ENCODE measurements at regions not wholly inside any gene's neighbourhood (a gene's known extent, or its start where the extent isn't known, plus 50 kb on each side); places are given as distances from the start of the nearest gene placed in this dataset.

GRCh38 chr13:40238761-40239160, 427.7 kb downstream of the FOXO1 start:
- Histone ChIP-seq H4K20me1 (ENCODE audit: control insufficient read depth, extremely low read depth, insufficient read depth, low read length) (no peaks in the 10 kb centered on the region), H3K27ac (ENCODE audit: insufficient read depth, low read length) (no peak overlapping the region), H3K4me2 (ENCODE audit: extremely low read depth, insufficient read depth, low read length) (no peak overlapping the region), H3K36me3 (ENCODE audit: control insufficient read depth, insufficient read depth, low read length) (no peaks in the 10 kb centered on the region), H3K79me2 (ENCODE audit: control insufficient read depth, insufficient read depth, low read length) (no peaks in the 10 kb centered on the region), H3K9ac (ENCODE audit: insufficient read depth, low read length) (no peak overlapping the region), H3K4me3 (replicated peaks in 1 of 4; ENCODE audit: control extremely low read depth in 1 of 4, insufficient read depth in 1 of 4, low read depth in 3 of 4, low read length in 4 of 4) (no peak overlapping the region), H3K27me3 (ENCODE audit: control insufficient read depth, insufficient read depth, low read length) (no peaks in the 10 kb centered on the region), H2AFZ (ENCODE audit: low read length) (no peak overlapping the region), H3K4me1 (ENCODE audit: control insufficient read depth, extremely low read depth, insufficient read depth, low read length) (peaks cover 7% of the 10 kb centered on the region), H3K9me3 (ENCODE audit: control insufficient read depth, insufficient read depth, low read depth, low read length) (no peaks in the 10 kb centered on the region)
- DNase-seq (ENCODE audit: low read depth in 2 of 2), result no peak
- TF ChIP-seq EZH2 (IDR thresholded peaks at IDR 0.05; ENCODE audit: low read length, missing control alignments), result no peak
- TF ChIP-seq CTCF (conservative IDR thresholded peaks at IDR 0.05 in 1 of 2, IDR thresholded peaks at IDR 0.05 in 1 of 2; ENCODE audit: low read depth in 1 of 2, low read length in 2 of 2), result no peak

DNA sequence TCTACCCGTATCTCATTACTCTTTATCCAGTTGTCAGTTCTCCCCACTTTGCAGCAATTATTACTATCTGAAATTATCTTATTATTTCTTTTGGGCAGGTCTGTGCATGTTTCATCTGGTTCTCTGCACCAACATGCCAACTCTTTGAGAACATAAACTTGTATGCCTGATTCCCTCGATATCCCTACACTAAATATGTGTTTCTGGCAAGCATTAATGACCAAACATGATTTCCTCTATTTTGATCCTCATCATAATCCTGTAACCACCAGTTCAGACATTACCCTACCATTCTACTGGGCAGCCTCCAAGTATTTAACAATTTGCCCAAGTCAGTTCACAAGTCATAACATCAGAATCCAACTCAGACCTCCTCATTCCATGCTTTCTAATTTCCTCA, 426.1 kb downstream of the FOXO1 start:
- Histone ChIP-seq H4K20me1 (ENCODE audit: control insufficient read depth, extremely low read depth, insufficient read depth, low read length) (no peaks in the 10 kb centered on the region), H3K4me3 (replicated peaks in 1 of 4; ENCODE audit: control extremely low read depth in 1 of 4, insufficient read depth in 1 of 4, low read depth in 3 of 4, low read length in 4 of 4) (no peak overlapping the region), H3K36me3 (ENCODE audit: control insufficient read depth, insufficient read depth, low read length) (no peaks in the 10 kb centered on the region), H3K9ac (ENCODE audit: insufficient read depth, low read length) (no peak overlapping the region), H2AFZ (ENCODE audit: low read length) (no peak overlapping the region), H3K27ac (ENCODE audit: insufficient read depth, low read length) (no peak overlapping the region), H3K4me2 (ENCODE audit: extremely low read depth, insufficient read depth, low read length) (no peak overlapping the region), H3K9me3 (ENCODE audit: control insufficient read depth, insufficient read depth, low read depth, low read length) (no peaks in the 10 kb centered on the region), H3K27me3 (ENCODE audit: control insufficient read depth, insufficient read depth, low read length) (no peaks in the 10 kb centered on the region), H3K4me1 (ENCODE audit: control insufficient read depth, extremely low read depth, insufficient read depth, low read length) (peaks cover 7% of the 10 kb centered on the region), H3K79me2 (ENCODE audit: control insufficient read depth, insufficient read depth, low read length) (no peaks in the 10 kb centered on the region)
- TF ChIP-seq CTCF (conservative IDR thresholded peaks at IDR 0.05 in 1 of 2, IDR thresholded peaks at IDR 0.05 in 1 of 2; ENCODE audit: low read depth in 1 of 2, low read length in 2 of 2) (no peak), EZH2 (IDR thresholded peaks at IDR 0.05; ENCODE audit: low read length, missing control alignments) (no peak)
- DNase-seq (ENCODE audit: low read depth in 2 of 2), result no peak

DNA sequence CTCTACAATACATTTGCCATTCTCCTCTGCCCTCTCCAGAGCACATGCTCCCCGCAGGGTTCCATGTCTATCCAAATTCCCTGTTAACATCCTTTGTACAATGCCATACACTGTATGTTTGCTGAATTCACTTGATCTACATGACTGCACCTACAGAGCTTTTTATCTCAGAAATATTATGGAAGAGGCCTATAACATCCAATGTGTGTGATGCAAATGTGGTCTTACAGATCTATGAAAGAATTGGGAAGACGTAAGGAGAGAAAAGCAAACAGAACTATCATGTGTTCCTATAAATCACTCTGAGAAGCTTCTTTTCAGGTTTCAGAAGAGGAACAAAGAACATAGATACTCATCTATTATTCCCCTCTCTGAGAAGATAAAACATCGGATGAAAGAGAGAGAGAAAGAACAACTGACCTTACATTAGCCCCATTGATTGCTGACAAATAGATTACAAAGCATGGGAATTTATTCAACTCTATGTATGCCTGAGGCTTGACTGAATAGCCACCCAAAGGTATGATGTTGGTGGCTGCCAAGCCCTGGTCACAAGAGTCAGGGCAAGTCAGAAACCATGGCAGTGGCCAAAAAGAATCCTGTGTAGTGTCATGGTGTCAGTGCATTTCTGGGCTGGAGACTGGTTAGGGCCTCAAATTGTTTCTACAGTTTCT, 425.2 kb downstream of the FOXO1 start:
- no peak overlapping the region for H3K4me2 ChIP-seq (ENCODE audit: extremely low read depth, insufficient read depth, low read length)
- H3K4me3 ChIP-seq (replicated peaks in 1 of 4; ENCODE audit: control extremely low read depth in 1 of 4, insufficient read depth in 1 of 4, low read depth in 3 of 4, low read length in 4 of 4), result no peak overlapping the region
- H3K36me3 ChIP-seq (ENCODE audit: control insufficient read depth, insufficient read depth, low read length), result no peaks in the 10 kb centered on the region
- H3K4me1 ChIP-seq (ENCODE audit: control insufficient read depth, extremely low read depth, insufficient read depth, low read length), result no peaks in the 10 kb centered on the region
- no peaks in the 10 kb centered on the region for H4K20me1 ChIP-seq (ENCODE audit: control insufficient read depth, extremely low read depth, insufficient read depth, low read length)
- H3K9ac ChIP-seq (ENCODE audit: insufficient read depth, low read length), result no peak overlapping the region
- no peaks in the 10 kb centered on the region for H3K27me3 ChIP-seq (ENCODE audit: control insufficient read depth, insufficient read depth, low read length)
- TF ChIP-seq CTCF (conservative IDR thresholded peaks at IDR 0.05 in 1 of 2, IDR thresholded peaks at IDR 0.05 in 1 of 2; ENCODE audit: low read depth in 1 of 2, low read length in 2 of 2) (no peak), EZH2 (IDR thresholded peaks at IDR 0.05; ENCODE audit: low read length, missing control alignments) (no peak)
- H2AFZ ChIP-seq (ENCODE audit: low read length), result no peak overlapping the region
- H3K9me3 ChIP-seq (ENCODE audit: control insufficient read depth, insufficient read depth, low read depth, low read length), result no peaks in the 10 kb centered on the region
- no peak overlapping the region for H3K27ac ChIP-seq (ENCODE audit: insufficient read depth, low read length)
- no peaks in the 10 kb centered on the region for H3K79me2 ChIP-seq (ENCODE audit: control insufficient read depth, insufficient read depth, low read length)
- no peak for DNase-seq (ENCODE audit: low read depth in 2 of 2)

Measured in fibroblast of lung (primary cell).